ENCODE measurements at regions not wholly inside any gene's neighbourhood (a gene's known extent, or its start where the extent isn't known, plus 50 kb on each side); places are given as distances from the start of the nearest gene placed in this dataset.

GRCh38 chr11:25218036-25218435 is 721.2 kb downstream of the LUZP2 start:
- Histone ChIP-seq H3K36me3 (ENCODE audit: low read depth, missing control alignments) (no peaks in the 10 kb centered on the region), H3K9me3 (no peaks in the 10 kb centered on the region), H3K27ac (no peak overlapping the region), H3K4me3 (no peak overlapping the region), H3K4me1 (no peaks in the 10 kb centered on the region), H3K27me3 (no peaks in the 10 kb centered on the region)
- intact Hi-C loops (cut with DNase I; ENCODE audit: low total_unique reads), result no loop called here
- 62 to 70% methylated on average over 1 of the region's 1 CpG for WGBS, 2 donors
- DNase-seq, result no peak
- TF ChIP-seq POLR2A (IDR thresholded peaks at IDR 0.05), result no peak
- no peak for TF ChIP-seq CTCF (IDR thresholded peaks at IDR 0.05)

- no peaks in the 10 kb centered on the region for H3K36me3 ChIP-seq (ENCODE audit: low read depth, missing control alignments)
- H3K9me3 ChIP-seq, result no peaks in the 10 kb centered on the region
- H3K4me1 ChIP-seq, result no peaks in the 10 kb centered on the region
- no peaks in the 10 kb centered on the region for H3K27me3 ChIP-seq
- TF ChIP-seq POLR2A (IDR thresholded peaks at IDR 0.05) (no peak), CTCF (IDR thresholded peaks at IDR 0.05) (no peak)
- 62 to 80% methylated on average over 3 of the region's 3 CpGs for WGBS, 2 donors
- H3K4me3 ChIP-seq, result no peak overlapping the region
- H3K27ac ChIP-seq, result no peak overlapping the region
- intact Hi-C loops (cut with DNase I; ENCODE audit: low total_unique reads), result no loop called here
- no peak for DNase-seq
Measured at GRCh38 chr11:25225078-25225477, 728.2 kb downstream of the LUZP2 start.

- TF ChIP-seq POLR2A (IDR thresholded peaks at IDR 0.05) (no peak), CTCF (IDR thresholded peaks at IDR 0.05) (no peak)
- Histone ChIP-seq H3K9me3 (no peaks in the 10 kb centered on the region), H3K4me1 (no peaks in the 10 kb centered on the region), H3K27ac (no peak overlapping the region), H3K4me3 (no peak overlapping the region), H3K36me3 (ENCODE audit: low read depth, missing control alignments) (no peaks in the 10 kb centered on the region), H3K27me3 (no peaks in the 10 kb centered on the region)
- intact Hi-C loops (cut with DNase I; ENCODE audit: low total_unique reads), result no loop called here
- no peak for DNase-seq
Measured at GRCh38 chr11:25242928-25243327, 746.1 kb downstream of the LUZP2 start.

- Histone ChIP-seq H3K27me3 (no peaks in the 10 kb centered on the region), H3K4me3 (no peak overlapping the region), H3K9me3 (no peaks in the 10 kb centered on the region), H3K4me1 (no peaks in the 10 kb centered on the region), H3K36me3 (ENCODE audit: low read depth, missing control alignments) (no peaks in the 10 kb centered on the region), H3K27ac (no peak overlapping the region)
- intact Hi-C loops (cut with DNase I; ENCODE audit: low total_unique reads), result no loop called here
- WGBS, 2 donors, result 93 to 95% methylated on average over 2 of the region's 2 CpGs
- no peak for DNase-seq
- TF ChIP-seq POLR2A (IDR thresholded peaks at IDR 0.05), result no peak
- no peak for TF ChIP-seq CTCF (IDR thresholded peaks at IDR 0.05)
Measured at GRCh38 chr11:25244126-25244525, 747.3 kb downstream of the LUZP2 start.

- Histone ChIP-seq H3K4me1 (no peaks in the 10 kb centered on the region), H3K36me3 (ENCODE audit: low read depth, missing control alignments) (no peaks in the 10 kb centered on the region), H3K27ac (no peak overlapping the region), H3K4me3 (no peak overlapping the region), H3K9me3 (no peaks in the 10 kb centered on the region), H3K27me3 (no peaks in the 10 kb centered on the region)
- intact Hi-C loops (cut with DNase I; ENCODE audit: low total_unique reads), result no loop called here
- DNase-seq, result no peak
- TF ChIP-seq CTCF (IDR thresholded peaks at IDR 0.05) (no peak), POLR2A (IDR thresholded peaks at IDR 0.05) (no peak)
- 0 to 38% methylated on average over 1 of the region's 1 CpG for WGBS, 2 donors
Measured at GRCh38 chr11:25247336-25247735, 750.5 kb downstream of the LUZP2 start.
